HG03378 (cell line): ENCODE measurements at regions not wholly inside any gene's neighbourhood (a gene's known extent, or its start where the extent isn't known, plus 50 kb on each side); places are given as distances from the start of the nearest gene placed in this dataset.
"Not testable (repeated sequence)": the region's sequence is repeated elsewhere in the genome, so short reads cannot be mapped to it uniquely, and the experiment has no call there.

Source experiments
- ATAC-seq: cut with Tn5 transposase; IDR thresholded peaks from one replicate; pipeline ENCODE4 v1.9.1; 2021; ENCODE audit warnings: mild to moderate bottlenecking, moderate library complexity; ENCODE audit not compliant: unreplicated experiment

GRCh38 chr6:120553353-120553752 is 780.9 kb downstream of the TBC1D32 start:
- no peak for ATAC-seq

- no peak for ATAC-seq
Observed at GRCh38 chr6:120545353-120545752, 788.9 kb downstream of the TBC1D32 start.

- no peak for ATAC-seq
Observed at GRCh38 chr6:120534954-120535353, 799.3 kb downstream of the TBC1D32 start.

GRCh38 chr6:120526576-120526975 is 807.7 kb downstream of the TBC1D32 start:
- ATAC-seq = no peak

- ATAC-seq = no peak
Observed at GRCh38 chr6:120514544-120514943, 819.7 kb downstream of the TBC1D32 start.

GRCh38 chr6:120511712-120512111 is 822.6 kb downstream of the TBC1D32 start:
- ATAC-seq = no peak

GRCh38 chr6:120498711-120499110 is 835.6 kb downstream of the TBC1D32 start:
- ATAC-seq = no peak

GRCh38 chr6:120496661-120497060 is 837.6 kb downstream of the TBC1D32 start:
- ATAC-seq = no peak

GRCh38 chr6:120493505-120493904 is 840.8 kb downstream of the TBC1D32 start:
- ATAC-seq = no peak

GRCh38 chr6:120489941-120490340 is 844.3 kb downstream of the TBC1D32 start:
- ATAC-seq = no peak

- no peak for ATAC-seq
Observed at GRCh38 chr6:120484146-120484545, 850.1 kb downstream of the TBC1D32 start.

- no peak for ATAC-seq
Observed at GRCh38 chr6:120478650-120479049, 855.6 kb downstream of the TBC1D32 start.

GRCh38 chr6:120473804-120474203 is 860.5 kb downstream of the TBC1D32 start:
- no peak for ATAC-seq

GRCh38 chr6:120468486-120468885 is 865.8 kb downstream of the TBC1D32 start:
- no peak for ATAC-seq

GRCh38 chr6:120451508-120451907 is 882.8 kb downstream of the TBC1D32 start:
- ATAC-seq = no peak

GRCh38 chr6:120447605-120448004 is 886.7 kb downstream of the TBC1D32 start:
- no peak for ATAC-seq

GRCh38 chr6:120432840-120433239 is 901.4 kb downstream of the TBC1D32 start:
- ATAC-seq = not testable (repeated sequence)

GRCh38 chr6:120431841-120432240 is 902.4 kb downstream of the TBC1D32 start:
- ATAC-seq = no peak

GRCh38 chr6:120411394-120411793 is 922.9 kb downstream of the TBC1D32 start:
- no peak for ATAC-seq

GRCh38 chr6:120410586-120410985 is 923.7 kb downstream of the TBC1D32 start:
- no peak for ATAC-seq

GRCh38 chr6:120407696-120408095 is 926.6 kb downstream of the TBC1D32 start:
- ATAC-seq = no peak

GRCh38 chr6:120405947-120406346 is 928.3 kb downstream of the TBC1D32 start:
- ATAC-seq = no peak

- ATAC-seq = no peak
Observed at GRCh38 chr6:120395784-120396183, 938.5 kb downstream of the TBC1D32 start.

GRCh38 chr6:120395330-120395729 is 939.0 kb downstream of the TBC1D32 start:
- ATAC-seq = no peak
